GM12878 (cell line): ENCODE measurements at regions not wholly inside any gene's neighbourhood (a gene's known extent, or its start where the extent isn't known, plus 50 kb on each side); places are given as distances from the start of the nearest gene placed in this dataset.

Experiments
- ATAC-seq: fragments of 200-7000 bp; cut with Tn5 transposase; 3 replicates; pipeline ENCODE4 v1.9.1; 2020; ENCODE audit warnings: mild to moderate bottlenecking, moderate library complexity
- BruUV-seq: library from RNA; stranded (reverse); fragments of 400-500 nt; replicated peaks from 2 replicates; lab custom pipeline; 2021; lab: Mats Ljungman, UMichigan
- CTCF ChIA-PET: fragments of 300-600 bp; sonication (Branson Sonifier 250); formaldehyde crosslinking; extraction: SDS; loops from one replicate; lab custom pipeline; 2021; ENCODE audit warnings: inconsistent platforms; lab: Yijun Ruan, JAX
- POLR2A ChIA-PET: fragments of 350-600 bp; formaldehyde crosslinking; extraction: SDS; loops from one replicate; lab custom pipeline; 2021; ENCODE audit warnings: inconsistent platforms; lab: Charles Lee
- RAD21 ChIA-PET: fragments of 300-600 bp; sonication (Branson Sonifier 250); formaldehyde crosslinking; loops from one replicate; lab custom pipeline; 2023; ENCODE audit warnings: antibody characterized with exemption; ENCODE audit not compliant: unreplicated experiment; lab: Charles Lee
- SMC1A ChIA-PET: fragments of 300-600 bp; sonication (Branson Sonifier 250); formaldehyde crosslinking; loops from one replicate; lab custom pipeline; 2023; ENCODE audit not compliant: unreplicated experiment, uncharacterized antibody; lab: Charles Lee
- DNase-seq: peaks from one replicate; pipeline ENCODE4 v3.0.0-alpha.2; 2011; ENCODE audit warnings: low read depth, low spot score
- FAIRE-seq: peaks from 3 replicates; lab custom pipeline; 2011; peaks lifted over from hg19 to GRCh38; lab: Jason Lieb, UNC
- H2AFZ ChIP-seq: 2 replicates; pipeline ENCODE4 v1.6.0; 2011; ENCODE audit warnings: low read depth, low read length, control low read depth; ENCODE audit not compliant: control insufficient read depth
- H3K27ac ChIP-seq: 2 replicates; pipeline ENCODE4 v1.5.1; 2011; ENCODE audit warnings: control low read depth; ENCODE audit not compliant: control insufficient read depth, insufficient read depth
- H3K27me3 ChIP-seq, 2 experiments: replicated peaks in 1 of 2; 2 replicates each; pipeline versions ENCODE4 v1.6.0 to v1.6.1; 2011; ENCODE audit warnings: low read length in 1 of 2; ENCODE audit not compliant: control insufficient read depth in 2 of 2, insufficient read depth in 2 of 2
- H3K36me3 ChIP-seq, 2 experiments: 2 replicates each; pipeline ENCODE4 v1.5.1; 2011; ENCODE audit warnings: low read length in 1 of 2; ENCODE audit not compliant: control insufficient read depth in 2 of 2, insufficient read depth in 2 of 2
- H3K4me1 ChIP-seq: 2 replicates; pipeline ENCODE4 v1.6.1; 2011; ENCODE audit warnings: mild to moderate bottlenecking, low read length, moderate library complexity, mixed read lengths; ENCODE audit not compliant: control insufficient read depth, insufficient read depth
- H3K4me2 ChIP-seq: 2 replicates; pipeline ENCODE4 v1.6.0; 2011; ENCODE audit warnings: control low read depth; ENCODE audit not compliant: control insufficient read depth, insufficient read depth
- H3K4me3 ChIP-seq: fragments of 200-600 bp; sonication (generic); 2 replicates; pipeline ENCODE4 v1.5.1; 2016
- H3K79me2 ChIP-seq: 2 replicates; pipeline ENCODE4 v1.6.0; 2011; ENCODE audit warnings: low read length; ENCODE audit not compliant: control insufficient read depth, insufficient read depth
- H3K9ac ChIP-seq: 2 replicates; pipeline ENCODE4 v1.8.0; 2011; ENCODE audit warnings: low read length, control low read depth, mixed read lengths; ENCODE audit not compliant: control insufficient read depth, insufficient read depth
- H3K9me3 ChIP-seq: replicated peaks from 3 replicates; pipeline ENCODE4 v1.5.1; 2011; ENCODE audit warnings: mild to moderate bottlenecking, low read length; ENCODE audit not compliant: control insufficient read depth, insufficient read depth
- H4K20me1 ChIP-seq: 2 replicates; pipeline ENCODE4 v1.6.0; 2011; ENCODE audit not compliant: control insufficient read depth, insufficient read depth
- BCL3 ChIP-seq: IDR thresholded peaks from 2 replicates; pipeline ENCODE4 v1.6.1; 2011; ENCODE audit warnings: borderline replicate concordance, low read depth, mild to moderate bottlenecking, moderate library complexity, low read length; ENCODE audit not compliant: insufficient read depth, poor library complexity, severe bottlenecking
- BMI1 ChIP-seq: fragments of 450-650 bp; IDR thresholded peaks from 2 replicates; pipeline ENCODE4 v1.6.1; 2016; ENCODE audit warnings: mild to moderate bottlenecking, moderate library complexity, borderline replicate concordance
- MXI1 ChIP-seq: fragments of 150-350 bp; IDR thresholded peaks from 2 replicates; pipeline ENCODE4 v1.6.1; 2011; ENCODE audit warnings: low read depth, mild to moderate bottlenecking, inconsistent platforms, low read length, improper control_type of control experiment
- MYB ChIP-seq: fragments of 150-350 bp; IDR thresholded peaks from 2 replicates; pipeline ENCODE4 v1.6.1; 2014; ENCODE audit warnings: mild to moderate bottlenecking, low read depth, low read length, borderline replicate concordance
- PBX3 ChIP-seq: IDR thresholded peaks from 2 replicates; pipeline ENCODE4 v1.6.1; 2011; ENCODE audit warnings: mild to moderate bottlenecking, low read depth, low read length, moderate library complexity; ENCODE audit not compliant: insufficient replicate concordance
- SMARCA5 ChIP-seq: fragments of 450-650 bp; IDR thresholded peaks from 2 replicates; pipeline ENCODE4 v1.6.1; 2017; ENCODE audit warnings: mild to moderate bottlenecking
- USF1 ChIP-seq: IDR thresholded peaks from 2 replicates; pipeline ENCODE4 v1.6.1; 2011; ENCODE audit warnings: borderline replicate concordance, low read depth, mild to moderate bottlenecking, moderate library complexity, mixed read lengths, low read length; ENCODE audit not compliant: insufficient read depth; ENCODE audit errors: extremely low read length
- ZBTB40 ChIP-seq: fragments of 450-650 bp; IDR thresholded peaks from 2 replicates; pipeline ENCODE4 v1.6.1; 2016; ENCODE audit warnings: mild to moderate bottlenecking, moderate library complexity, borderline replicate concordance
- ZNF687 ChIP-seq: fragments of 450-650 bp; IDR thresholded peaks from 2 replicates; pipeline ENCODE4 v1.6.1; 2017; ENCODE audit warnings: mild to moderate bottlenecking, moderate library complexity
- WGBS: methylation state at CpG from one replicate; pipeline ENCODE4 v1.1.6; 2016; ENCODE audit warnings: low lambda C conversion rate; ENCODE audit not compliant: insufficient replicate concordance, insufficient coverage; ENCODE audit errors: missing lambda C conversion rate; 5-methylcytosine and 5-hydroxymethylcytosine counted together
- in situ Hi-C: fragments of 300-500 bp; cut with MboI; formaldehyde crosslinking; loops from 9 replicates; pipeline ENCODE4 v1.14.3; 2018; ENCODE audit warnings: mixed read lengths
- intact Hi-C: fragments of 100-400 bp; cut with micrococcal nuclease; formaldehyde crosslinking; loops from one replicate; pipeline ENCODE4 v1.14.2; 2022; ENCODE audit not compliant: unreplicated experiment

- no peak for TF ChIP-seq ZNF687
- TF ChIP-seq MXI1 = no peak
- no peak for TF ChIP-seq SMARCA5
- no peak for TF ChIP-seq PBX3
- no peak for TF ChIP-seq MYB
These were observed 312.7 kb upstream of the C1orf174 start (continued) for GRCh38 chr1:4212796-4213195.

- POLR2A ChIA-PET = no interaction called here
- Histone ChIP-seq H3K9ac (no peak overlapping the region), H3K4me1 (no peaks in the 10 kb centered on the region), H4K20me1 (no peaks in the 10 kb centered on the region), H3K36me3 (no peaks in the 10 kb centered on the region), H3K27ac (no peak overlapping the region), H3K4me2 (no peak overlapping the region), H3K27me3 (no peaks in the 10 kb centered on the region), H3K79me2 (no peaks in the 10 kb centered on the region), H3K4me3 (no peak overlapping the region), H2AFZ (no peak overlapping the region), H3K9me3 (no peaks in the 10 kb centered on the region; the same call in 2 of the 3 replicates)
- SMC1A ChIA-PET = no interaction called here
- FAIRE-seq (no peak), DNase-seq (no peak), ATAC-seq (no peak)
- BruUV-seq = no TSS peak
- in situ Hi-C loops (loop anchor here (25.0 kb wide), 1 partner anchor 1526 kb away; no protein-coding TSS in a partner anchor), intact Hi-C loops (no loop called here)
- whole genome bisulfite sequencing = 23% methylated on average over 18 of the region's 18 CpGs
- CTCF ChIA-PET = no interaction called here
- RAD21 ChIA-PET = no interaction called here
- TF ChIP-seq ZBTB40 = no peak
- no peak for TF ChIP-seq BMI1
- TF ChIP-seq BCL3 = no peak
- TF ChIP-seq USF1 = no peak
These were observed 313.4 kb upstream of the C1orf174 start for GRCh38 chr1:4213366-4213973.
